ENCODE measurements at regions not wholly inside any gene's neighbourhood (a gene's known extent, or its start where the extent isn't known, plus 50 kb on each side); places are given as distances from the start of the nearest gene placed in this dataset.

- no peak for TF ChIP-seq CTCF (conservative IDR thresholded peaks at IDR 0.05; ENCODE audit: low read depth)
Observed at GRCh38 chr3:70863049-70863448, 550.6 kb upstream of the MDFIC2 start.

GRCh38 chr3:70861855-70862254 is 549.4 kb upstream of the MDFIC2 start:
- no peak for DNase-seq (ENCODE audit: low spot score)
- ChIA-PET CTCF (interaction anchor here (0.6 kb wide), 1 partner anchor 75 kb away, joined by 3 read pairs; no protein-coding TSS in a partner anchor), POLR2A (ENCODE audit: low non-redundant PET) (no interaction called here)
- H3K27ac ChIP-seq, result no peak overlapping the region
- TF ChIP-seq CTCF (conservative IDR thresholded peaks at IDR 0.05; ENCODE audit: low read depth), result no peak

More at GRCh38 chr3:70863049-70863448, 550.6 kb upstream of the MDFIC2 start:
- CTCF ChIA-PET, result no interaction called here
- POLR2A ChIA-PET (ENCODE audit: low non-redundant PET), result no interaction called here
- no peak for DNase-seq (ENCODE audit: low spot score)
- H3K27ac ChIP-seq, result no peak overlapping the region

DNA sequence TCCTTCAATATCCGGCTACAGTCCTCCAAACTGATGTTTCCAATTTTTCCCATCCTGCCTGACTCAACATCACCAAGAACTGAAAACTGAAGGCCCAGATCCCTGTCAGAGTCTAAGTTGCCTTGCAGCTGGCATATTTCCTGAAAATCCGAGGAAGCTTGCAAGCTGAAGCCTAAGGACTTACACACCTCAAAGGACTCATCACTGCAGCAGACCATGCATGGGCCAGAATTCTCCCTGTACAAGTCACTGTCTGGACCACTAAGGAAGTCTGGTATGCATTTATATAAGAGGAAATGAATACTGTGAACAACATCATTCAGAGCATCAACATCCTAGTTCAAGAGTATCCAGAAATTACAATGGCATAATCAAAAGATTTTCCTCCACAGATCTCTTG is 548.8 kb upstream of the MDFIC2 start:
- no peak overlapping the region for H3K27ac ChIP-seq
- TF ChIP-seq CTCF (conservative IDR thresholded peaks at IDR 0.05; ENCODE audit: low read depth), result no peak
- CTCF ChIA-PET, result interaction anchor here (0.6 kb wide), 1 partner anchor 75 kb away, joined by 3 read pairs; no protein-coding TSS in a partner anchor
- POLR2A ChIA-PET (ENCODE audit: low non-redundant PET), result no interaction called here
- no peak for DNase-seq (ENCODE audit: low spot score)

DNA sequence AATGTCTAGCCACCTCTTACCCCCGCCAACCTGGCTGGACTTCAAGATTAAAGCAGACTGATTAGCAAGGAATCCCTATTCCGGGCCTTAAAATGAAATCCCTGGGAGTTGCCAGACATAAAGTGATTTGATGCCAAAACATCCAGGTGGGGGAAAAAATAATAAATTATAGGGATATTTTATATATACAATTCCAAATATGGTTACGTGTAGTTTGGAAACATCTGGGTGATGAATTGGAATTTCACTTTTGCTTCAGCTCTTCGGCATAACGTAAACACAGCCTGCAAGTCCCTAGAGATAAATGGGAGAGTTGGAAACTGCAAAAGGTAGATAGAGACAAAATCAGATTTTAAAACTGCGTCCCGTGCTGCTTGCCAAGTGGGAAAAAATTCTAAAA is 545.5 kb upstream of the MDFIC2 start:
- CTCF ChIA-PET, result no interaction called here
- no peak for DNase-seq (ENCODE audit: low spot score)
- POLR2A ChIA-PET (ENCODE audit: low non-redundant PET), result no interaction called here
- H3K27ac ChIP-seq, result no peak overlapping the region
- no peak for TF ChIP-seq CTCF (conservative IDR thresholded peaks at IDR 0.05; ENCODE audit: low read depth)

- ChIA-PET CTCF (interaction anchor here (0.6 kb wide), 2 partner anchors 81 to 239 kb away, joined by 4 to 11 read pairs; no protein-coding TSS in a partner anchor), POLR2A (ENCODE audit: low non-redundant PET) (no interaction called here)
- H3K27ac ChIP-seq, result no peak overlapping the region
- DNase-seq (ENCODE audit: low spot score), result peak; percentile 44
- no peak for TF ChIP-seq CTCF (conservative IDR thresholded peaks at IDR 0.05; ENCODE audit: low read depth)
Observed at GRCh38 chr3:70856414-70857162, 544.1 kb upstream of the MDFIC2 start.

DNA sequence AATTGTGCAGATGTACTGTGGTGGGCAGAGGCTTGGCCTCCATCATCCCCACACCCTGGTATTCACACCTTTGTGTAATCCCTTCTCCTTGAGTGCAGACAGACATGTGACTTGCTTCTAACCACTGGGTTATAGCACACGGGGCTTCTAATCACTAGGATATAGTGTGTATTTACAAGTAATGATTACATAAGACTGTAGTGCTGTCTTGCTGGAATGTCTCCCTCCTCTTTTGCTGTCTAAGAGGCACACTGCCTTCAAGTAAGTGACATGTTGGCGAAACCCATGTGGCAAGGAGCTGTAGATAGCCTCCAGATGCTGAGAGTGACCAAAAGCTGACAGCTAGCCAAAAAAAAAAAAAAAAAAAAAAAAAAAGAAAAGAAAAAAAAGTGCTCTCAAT is 542.7 kb upstream of the MDFIC2 start:
- CTCF ChIA-PET, result no interaction called here
- no peak for DNase-seq (ENCODE audit: low spot score)
- POLR2A ChIA-PET (ENCODE audit: low non-redundant PET), result no interaction called here
- no peak for TF ChIP-seq CTCF (conservative IDR thresholded peaks at IDR 0.05; ENCODE audit: low read depth)
- no peak overlapping the region for H3K27ac ChIP-seq

Measured in RWPE1 (cell line).